HCT116 (cell line): ENCODE measurements at regions not wholly inside any gene's neighbourhood (a gene's known extent, or its start where the extent isn't known, plus 50 kb on each side); places are given as distances from the start of the nearest gene placed in this dataset.

ENCODE experiments used
- ATAC-seq: fragments of 200-7000 bp; cut with Tn5 transposase; 2 replicates; pipeline ENCODE4 v1.9.1; 2020; ENCODE audit warnings: mild to moderate bottlenecking, moderate library complexity
- BruUV-seq: library from RNA; stranded (reverse); fragments of 400-500 nt; replicated peaks from 2 replicates; lab custom pipeline; 2021; lab: Mats Ljungman, UMichigan
- CTCF ChIA-PET: fragments of 300-600 bp; sonication (Branson Sonifier 250); formaldehyde crosslinking; loops from one replicate; lab custom pipeline; 2021; ENCODE audit warnings: antibody characterized with exemption; lab: Charles Lee
- POLR2A ChIA-PET: fragments of 300-600, 350-600 bp; sonication (Branson Sonifier 250); formaldehyde crosslinking; loops from one replicate; lab custom pipeline; 2021; ENCODE audit warnings: antibody characterized with exemption; lab: Charles Lee
- RAD21 ChIA-PET, 2 experiments: fragments of 300-600 bp; sonication (Branson Sonifier 250); formaldehyde crosslinking; loops; one replicate each; lab custom pipeline; 2023; ENCODE audit warnings: low total read pairs in 2 of 2; ENCODE audit not compliant: uncharacterized antibody in 2 of 2, unreplicated experiment in 2 of 2, low non-redundant PET in 1 of 2; lab: Charles Lee
- DNase-seq: peaks from one replicate; pipeline ENCODE4 v3.0.0-alpha.2; 2010; ENCODE audit warnings: low read depth, low spot score
- H2AFZ ChIP-seq: fragments of 200-600 bp; shearing (Covaris generic), sonication (generic); 2 replicates; pipeline ENCODE4 v1.6.1; 2017; ENCODE audit warnings: low read depth, mixed run types, mixed read lengths, antibody characterized with exemption, low read length; ENCODE audit not compliant: poor library complexity, severe bottlenecking
- H3K27ac ChIP-seq: 2 replicates; pipeline ENCODE4 v1.5.1; 2012; ENCODE audit warnings: low read depth, low read length
- H3K27me3 ChIP-seq: fragments of 200-600 bp; sonication (generic); 2 replicates; pipeline ENCODE4 v1.6.1; 2016; ENCODE audit warnings: mixed run types, low read length, mixed read lengths; ENCODE audit not compliant: insufficient read depth
- H3K36me3 ChIP-seq, 2 experiments: fragments of 200-500 bp in 1 of 2; fragments of 200-600 bp in 1 of 2; sonication (Bioruptor generic) in 1 of 2; sonication (generic) in 1 of 2; 2 replicates each; pipeline versions ENCODE4 v1.5.1 to v1.6.1; 2014 to 2016; ENCODE audit warnings: low read length in 2 of 2, inconsistent platforms in 1 of 2, mixed read lengths in 1 of 2, mixed run types in 1 of 2; ENCODE audit not compliant: insufficient read depth in 2 of 2, control insufficient read depth in 1 of 2
- H3K4me1 ChIP-seq, 2 experiments: fragments of 200-600 bp in 1 of 2; sonication (generic) in 1 of 2; 2 replicates each; pipeline versions ENCODE4 v1.5.1 to v1.6.1; 2012 to 2017; ENCODE audit warnings: low read length in 2 of 2, inconsistent platforms in 1 of 2, mild to moderate bottlenecking in 1 of 2, mixed read lengths in 1 of 2, mixed run types in 1 of 2, moderate library complexity in 1 of 2; ENCODE audit not compliant: insufficient read depth in 2 of 2, control insufficient read depth in 1 of 2
- H3K4me2 ChIP-seq: fragments of 200-600 bp; sonication (generic); 2 replicates; pipeline ENCODE4 v1.6.1; 2017; ENCODE audit warnings: mixed run types, low read length, mixed read lengths
- H3K4me3 ChIP-seq, 2 experiments: fragments of 200-600 bp in 1 of 2; sonication (generic) in 1 of 2; replicated peaks in 1 of 2; 2 replicates each; pipeline ENCODE4 v1.5.1; 2011 to 2016; ENCODE audit warnings: low read length in 2 of 2, control low read depth in 1 of 2, low read depth in 1 of 2, mild to moderate bottlenecking in 1 of 2, mixed read lengths in 1 of 2, mixed run types in 1 of 2
- H3K79me2 ChIP-seq: fragments of 200-600 bp; sonication (generic); 2 replicates; pipeline ENCODE4 v1.6.1; 2017; ENCODE audit warnings: mild to moderate bottlenecking, mixed run types, low read length, moderate library complexity, mixed read lengths; ENCODE audit not compliant: insufficient read depth
- H3K9ac ChIP-seq: fragments of 200-600 bp; sonication (generic); 2 replicates; pipeline ENCODE4 v1.6.1; 2016; ENCODE audit warnings: low read length, mixed read lengths
- H3K9me2 ChIP-seq: fragments of 200-600 bp; sonication (generic), shearing (Covaris generic); 2 replicates; pipeline ENCODE4 v1.6.1; 2017; ENCODE audit warnings: mixed run types, mild to moderate bottlenecking, moderate library complexity; ENCODE audit not compliant: insufficient read depth
- H3K9me3 ChIP-seq, 2 experiments: fragments of 200-500 bp in 1 of 2; fragments of 200-600 bp in 1 of 2; sonication (Bioruptor generic) in 1 of 2; sonication (generic) in 1 of 2; 2 replicates each; pipeline ENCODE4 v1.6.1; 2014 to 2017; ENCODE audit warnings: low read length in 2 of 2, mixed read lengths in 2 of 2, inconsistent platforms in 1 of 2, low read depth in 1 of 2, mild to moderate bottlenecking in 1 of 2, mixed run types in 1 of 2, moderate library complexity in 1 of 2; ENCODE audit not compliant: control insufficient read depth in 1 of 2, insufficient read depth in 1 of 2
- H4K20me1 ChIP-seq: fragments of 200-600 bp; sonication (generic), shearing (Covaris generic); 2 replicates; pipeline ENCODE4 v1.6.1; 2017; ENCODE audit warnings: mixed run types, mild to moderate bottlenecking, moderate library complexity; ENCODE audit not compliant: insufficient read depth
- CBX3 ChIP-seq: IDR thresholded peaks from 2 replicates; pipeline ENCODE4 v1.6.1; 2012; ENCODE audit warnings: low read depth
- CEBPB ChIP-seq: IDR thresholded peaks from 2 replicates; pipeline ENCODE4 v1.6.1; 2012; ENCODE audit warnings: low read depth
- EGR1 ChIP-seq: IDR thresholded peaks from 2 replicates; pipeline ENCODE4 v1.6.1; 2012; ENCODE audit warnings: low read depth
- ELF1 ChIP-seq: IDR thresholded peaks from 2 replicates; pipeline ENCODE4 v1.6.1; 2012; ENCODE audit warnings: low read depth, borderline replicate concordance
- EZH2phosphoT487 ChIP-seq: fragments of 200-600 bp; IDR thresholded peaks from 2 replicates; pipeline ENCODE4 v1.6.1; 2018; ENCODE audit warnings: antibody characterized with exemption, borderline replicate concordance
- JUND ChIP-seq: IDR thresholded peaks from 2 replicates; pipeline ENCODE4 v1.6.1; 2012
- MAX ChIP-seq: IDR thresholded peaks from 2 replicates; pipeline ENCODE4 v1.6.1; 2012
- RAD21 ChIP-seq: IDR thresholded peaks from 2 replicates; pipeline ENCODE4 v1.6.1; 2012; ENCODE audit warnings: low read depth, mild to moderate bottlenecking
- REST ChIP-seq: IDR thresholded peaks from 2 replicates; pipeline ENCODE4 v1.6.1; 2012; ENCODE audit warnings: low read depth
- SRF ChIP-seq: IDR thresholded peaks from 2 replicates; pipeline ENCODE4 v1.6.1; 2012; ENCODE audit warnings: low read depth
- YY1 ChIP-seq: IDR thresholded peaks from 2 replicates; pipeline ENCODE4 v1.6.1; 2011; ENCODE audit warnings: low read length, low read depth, moderate library complexity, mild to moderate bottlenecking; ENCODE audit not compliant: insufficient replicate concordance; ENCODE audit errors: extremely low read depth
- ZFX ChIP-seq: fragments of 450-650 bp; IDR thresholded peaks from 2 replicates; pipeline ENCODE4 v1.6.1; 2017
- ZNF274 ChIP-seq: fragments of 200-500 bp; sonication (Bioruptor generic); IDR thresholded peaks from 2 replicates; pipeline ENCODE4 v1.6.1; 2014; ENCODE audit warnings: mild to moderate bottlenecking, low read depth, low read length, inconsistent platforms
- intact Hi-C: fragments of 100-400 bp; cut with micrococcal nuclease; formaldehyde crosslinking; loops from 2 replicates; pipeline ENCODE4 v1.10.0; 2022

- Histone ChIP-seq H3K9me3 (no peaks in the 10 kb centered on the region), H3K79me2 (no peaks in the 10 kb centered on the region), H3K27ac (no peak overlapping the region), H3K9me2 (no peaks in the 10 kb centered on the region), H4K20me1 (no peaks in the 10 kb centered on the region), H3K9ac (no peak overlapping the region), H3K4me1 (no peaks in the 10 kb centered on the region), H3K4me2 (no peak overlapping the region), H2AFZ (no peak overlapping the region), H3K27me3 (no peaks in the 10 kb centered on the region), H3K36me3 (no peaks in the 10 kb centered on the region), H3K4me3 (no peak overlapping the region)
- ATAC-seq, result no peak
- BruUV-seq, result no TSS peak
- intact Hi-C loops, result no loop called here
- RAD21 ChIA-PET, result no interaction called here
- no peak for TF ChIP-seq MAX
- no peak for TF ChIP-seq REST
- TF ChIP-seq EZH2phosphoT487, result no peak
- no peak for TF ChIP-seq CBX3
- TF ChIP-seq EGR1, result no peak
- TF ChIP-seq ELF1, result no peak
- TF ChIP-seq ZNF274, result no peak
- TF ChIP-seq SRF, result no peak
- TF ChIP-seq ZFX, result no peak
- TF ChIP-seq CEBPB, result no peak
- no peak for TF ChIP-seq RAD21
- no peak for TF ChIP-seq JUND
- no peak for TF ChIP-seq YY1
- POLR2A ChIA-PET, result no interaction called here
- no peak for DNase-seq
- CTCF ChIA-PET, result no interaction called here
Observed at GRCh38 chr1:191043066-191043465, 565.4 kb upstream of the BRINP3 start.
